ENCODE measurements at regions not wholly inside any gene's neighbourhood (a gene's known extent, or its start where the extent isn't known, plus 50 kb on each side); places are given as distances from the start of the nearest gene placed in this dataset.
"Not testable (repeated sequence)": the region's sequence is repeated elsewhere in the genome, so short reads cannot be mapped to it uniquely, and the experiment has no call there.

DNA sequence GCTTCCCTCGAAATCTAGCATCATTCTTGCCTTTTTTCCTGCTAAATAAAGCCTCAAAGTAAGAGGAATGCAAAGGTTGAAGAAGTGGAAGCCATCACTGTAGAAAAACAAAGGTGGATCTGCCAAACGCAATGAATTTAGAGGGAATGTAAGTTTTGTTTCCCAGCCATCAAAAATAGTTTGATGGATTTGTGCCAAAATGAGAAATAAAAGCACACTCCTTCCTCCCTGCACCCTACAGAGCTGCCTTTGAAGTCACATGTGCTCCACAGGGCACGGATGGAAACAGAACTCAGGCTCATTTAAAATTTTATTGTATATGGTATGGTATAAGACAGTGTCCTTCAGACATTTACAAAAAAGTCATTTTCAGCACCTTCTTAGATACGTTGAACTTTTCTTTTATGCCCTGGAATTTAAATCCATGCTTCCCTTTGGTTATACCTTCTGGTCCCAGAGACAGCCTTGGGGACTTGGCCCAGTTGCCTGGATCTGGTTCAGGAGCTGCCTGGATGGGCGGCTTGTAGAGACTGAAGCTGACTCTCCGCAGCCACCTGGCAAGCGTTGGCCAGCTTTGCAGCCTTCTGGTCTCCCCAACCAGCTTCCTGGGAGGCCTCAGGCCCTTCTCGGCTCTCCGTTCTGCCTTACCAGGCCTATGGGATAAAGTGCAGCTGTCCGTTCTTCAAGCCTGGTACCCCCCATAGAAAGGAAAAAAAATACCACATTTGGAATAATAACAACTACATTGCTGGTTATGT, 228.5 kb upstream of the NEBL start:
- no peak for DNase-seq

DNA sequence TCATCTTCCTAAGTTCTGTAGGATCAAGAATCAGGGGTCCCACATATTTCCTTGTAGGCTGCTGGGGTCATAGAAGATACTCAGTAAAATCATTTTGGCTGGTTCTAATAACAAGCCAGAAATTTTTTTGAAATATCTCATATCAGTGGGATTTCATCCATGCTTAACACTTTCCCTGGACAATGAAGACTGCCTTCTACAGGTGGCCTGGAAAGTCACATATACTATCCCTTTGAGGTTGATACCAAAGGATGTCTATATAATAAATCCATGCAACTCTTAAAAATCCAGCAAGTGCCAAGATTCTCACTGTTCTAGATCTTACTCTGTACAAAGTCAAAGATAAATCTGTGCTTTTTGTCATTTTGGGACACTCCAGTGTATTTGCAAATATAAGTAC, 225.8 kb upstream of the NEBL start:
- no peak for DNase-seq

GRCh38 chr10:21121822-21122221, 224.7 kb upstream of the NEBL start:
- DNase-seq, result not testable (repeated sequence)

GRCh38 chr10:21114683-21115082, 217.6 kb upstream of the NEBL start:
- DNase-seq, result no peak

- no peak for DNase-seq
Observed at GRCh38 chr10:21110358-21110757, 213.2 kb upstream of the NEBL start.

GRCh38 chr10:21106931-21107330, 209.8 kb upstream of the NEBL start:
- not testable (repeated sequence) for DNase-seq

DNA sequence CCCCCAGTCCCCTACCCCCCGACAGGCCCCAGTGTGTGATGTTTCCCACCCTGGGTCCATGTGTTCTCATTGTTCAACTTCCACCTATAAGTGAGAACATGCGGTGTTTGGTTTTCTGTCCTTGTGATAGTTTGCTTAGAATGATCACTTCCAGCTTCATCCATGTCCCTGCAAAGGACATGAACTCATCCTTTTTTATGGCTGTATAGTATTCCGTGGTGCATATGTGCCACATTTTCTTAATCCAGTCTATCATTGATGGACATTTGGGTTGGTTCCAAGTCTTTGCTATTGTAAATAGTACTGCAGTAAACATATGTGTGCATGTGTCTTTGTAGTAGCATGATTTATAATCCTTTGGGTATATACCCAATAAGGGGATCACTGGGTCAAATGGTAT, 208.2 kb upstream of the NEBL start:
- DNase-seq, result not testable (repeated sequence)

DNA sequence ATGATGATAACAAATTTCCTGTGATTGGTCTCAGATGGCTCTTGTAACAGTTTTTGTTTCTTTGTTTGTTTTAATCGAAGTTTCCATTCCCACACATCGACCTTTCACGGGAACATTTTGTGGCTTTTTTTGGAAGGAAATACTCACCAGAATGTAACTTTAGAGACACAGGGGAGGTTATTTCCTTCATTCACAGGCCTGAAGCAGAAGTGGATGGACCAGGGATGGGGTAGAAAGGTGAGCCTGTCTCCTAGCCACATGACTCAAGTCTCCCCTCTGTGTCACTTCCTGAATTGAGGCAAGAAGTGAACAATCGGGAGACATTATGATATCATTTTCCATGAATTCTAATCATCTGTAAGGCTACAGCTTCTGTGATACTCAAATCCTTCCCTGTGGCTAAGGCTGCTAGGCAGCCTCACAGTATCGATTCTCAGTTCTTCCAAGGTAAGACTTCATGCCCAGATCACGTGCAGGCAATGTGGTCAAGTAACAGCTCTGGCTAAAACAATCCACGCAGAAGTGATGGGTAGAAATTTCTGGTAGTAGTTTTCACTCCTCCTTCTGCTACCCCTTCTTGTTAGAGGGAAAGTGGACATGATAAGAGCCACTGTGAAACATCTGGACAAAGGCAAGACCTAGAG, 203.9 kb upstream of the NEBL start:
- no peak for DNase-seq

GRCh38 chr10:21100190-21100589, 203.1 kb upstream of the NEBL start:
- no peak for DNase-seq

DNA sequence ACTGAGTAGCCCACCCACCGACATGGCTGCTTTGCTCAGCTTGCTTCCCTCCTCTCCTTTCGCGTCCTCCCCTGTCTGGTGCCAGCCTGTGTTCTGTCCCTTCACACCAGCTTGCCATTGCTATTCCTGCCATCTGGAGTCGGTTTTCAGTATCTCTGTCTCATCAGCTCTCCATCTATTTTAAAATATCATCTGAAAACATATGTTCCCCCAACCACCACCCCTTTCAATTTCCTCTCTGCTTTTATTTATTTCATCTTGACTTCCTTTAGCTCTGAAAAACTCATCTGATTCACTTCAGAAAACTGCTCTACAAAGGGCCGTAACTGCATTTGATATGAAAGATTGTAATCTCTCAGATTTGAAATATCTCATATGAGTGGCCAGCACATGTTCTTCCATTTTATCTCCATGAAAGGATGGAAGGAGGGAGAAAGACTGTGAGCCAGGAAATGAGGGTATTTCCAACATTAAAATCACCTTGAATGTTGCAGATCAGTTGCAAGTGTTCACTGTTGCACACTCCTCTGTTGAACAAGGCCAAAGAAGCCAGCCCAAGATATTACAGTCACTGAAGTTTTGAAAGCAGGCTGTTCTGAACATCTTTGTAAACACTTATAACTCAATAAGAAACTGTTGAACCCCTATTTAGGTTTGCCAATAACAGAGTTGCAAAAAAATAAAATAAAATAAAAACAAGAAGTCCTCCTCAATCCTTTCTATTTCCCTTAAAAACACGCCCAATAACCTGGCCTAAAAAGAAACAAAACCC, 202.4 kb upstream of the NEBL start:
- DNase-seq, result no peak

DNA sequence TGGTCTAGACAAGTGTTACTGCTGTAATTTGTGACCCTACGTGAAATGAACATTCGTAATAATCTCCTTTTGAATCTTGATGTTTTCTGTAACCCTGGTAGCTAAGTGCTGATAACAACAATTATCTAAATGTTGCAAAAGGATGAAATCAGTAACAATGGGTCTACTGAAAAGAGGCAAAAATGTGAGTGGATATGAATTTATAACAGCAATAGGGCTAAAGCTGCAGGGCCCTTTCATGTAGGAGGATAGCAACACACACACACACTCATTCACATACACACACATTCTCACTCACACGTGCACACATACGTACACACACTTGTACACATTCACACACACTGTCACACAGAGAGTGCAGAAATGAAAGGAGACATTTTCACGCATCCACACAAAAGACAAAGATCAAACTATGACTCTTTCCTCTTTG, 200.8 kb upstream of the NEBL start:
- no peak for DNase-seq

GRCh38 chr10:21095494-21096055, 198.5 kb upstream of the NEBL start:
- DNase-seq, result no peak

GRCh38 chr10:21095073-21095472, 198.0 kb upstream of the NEBL start:
- no peak for DNase-seq

GRCh38 chr10:21092683-21093524, 195.8 kb upstream of the NEBL start:
- no peak for DNase-seq

DNA sequence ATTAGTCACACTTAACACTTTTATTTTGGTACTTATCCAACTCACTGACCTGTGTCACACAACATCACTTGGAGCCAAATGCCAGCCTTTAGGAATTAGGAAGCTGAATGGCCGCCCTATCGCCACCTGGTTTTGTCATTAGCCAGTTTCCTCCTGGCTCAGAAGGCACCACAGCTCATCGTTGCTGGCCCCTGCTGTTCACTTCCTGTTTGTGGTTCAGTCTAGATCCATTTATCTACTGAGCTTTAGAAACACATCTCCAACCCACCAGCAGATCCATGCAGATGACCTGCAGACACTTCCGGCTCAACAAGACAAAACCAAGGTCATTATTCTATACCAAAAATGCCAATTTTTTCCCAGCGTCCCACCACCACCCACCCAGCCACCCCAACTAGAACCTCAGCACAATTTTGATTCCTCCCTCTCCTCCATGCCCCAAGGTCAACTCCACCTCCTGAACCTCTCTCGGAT, 193.5 kb upstream of the NEBL start:
- DNase-seq, result no peak

DNA sequence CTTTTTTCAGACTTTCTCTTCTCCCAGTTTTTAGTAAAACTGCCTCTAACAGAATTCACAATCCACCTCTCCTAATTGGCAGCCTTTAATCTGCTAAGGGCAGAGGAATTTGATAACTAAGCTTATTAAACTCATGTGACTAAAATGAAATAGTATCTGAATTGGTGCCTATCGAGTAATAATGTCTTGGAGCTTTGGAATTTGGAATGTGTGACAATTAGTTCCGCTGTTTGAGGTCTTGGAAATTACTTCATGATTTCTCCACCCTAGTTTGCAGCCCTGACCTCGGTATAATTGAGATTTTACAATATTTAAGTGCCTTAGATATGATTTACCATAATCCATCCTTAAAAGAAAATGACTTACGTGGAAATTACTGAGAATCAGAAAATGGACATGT, 190.4 kb upstream of the NEBL start:
- no peak for DNase-seq

- no peak for DNase-seq
Observed at GRCh38 chr10:21084700-21085099, 187.6 kb upstream of the NEBL start.

DNA sequence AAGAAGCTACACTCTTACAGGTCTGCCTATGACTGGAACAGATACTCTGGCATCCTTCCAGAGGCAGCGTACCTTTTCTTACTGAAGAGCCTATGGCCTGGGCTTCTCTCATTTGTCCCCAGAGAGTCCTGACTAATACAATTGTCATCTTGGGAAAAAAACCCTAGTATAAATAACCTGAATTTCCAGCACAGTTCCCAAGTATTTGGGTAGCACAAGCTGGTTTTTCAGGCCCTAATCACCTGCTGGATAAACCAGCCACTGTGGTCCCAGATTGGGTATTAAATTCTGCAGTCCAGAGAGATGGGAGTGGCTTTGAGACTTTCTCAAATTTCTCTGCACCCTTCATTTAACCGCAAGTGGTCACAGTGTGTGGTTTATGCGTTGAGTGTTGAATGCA, 186.8 kb upstream of the NEBL start:
- no peak for DNase-seq

- no peak for DNase-seq
Observed at GRCh38 chr10:21082206-21082605, 185.1 kb upstream of the NEBL start.

DNA sequence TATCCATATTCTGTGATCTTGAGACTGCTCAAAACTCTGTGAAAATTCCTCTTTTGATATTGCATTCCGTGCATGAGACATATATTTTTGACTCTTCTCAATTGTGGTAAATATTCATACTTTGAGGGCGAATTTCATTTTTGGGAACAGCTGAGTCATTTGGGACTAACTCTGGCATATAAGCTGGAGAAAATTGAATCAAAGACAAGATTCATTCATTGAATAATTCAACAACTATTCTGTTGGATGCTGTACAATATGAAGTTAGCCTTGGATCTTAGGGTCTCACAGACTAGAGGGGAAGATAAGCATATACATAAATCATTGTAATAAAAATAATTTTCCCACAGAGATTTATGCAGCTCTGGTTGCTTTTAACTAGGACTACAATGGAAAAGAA, 183.2 kb upstream of the NEBL start:
- no peak for DNase-seq

DNA sequence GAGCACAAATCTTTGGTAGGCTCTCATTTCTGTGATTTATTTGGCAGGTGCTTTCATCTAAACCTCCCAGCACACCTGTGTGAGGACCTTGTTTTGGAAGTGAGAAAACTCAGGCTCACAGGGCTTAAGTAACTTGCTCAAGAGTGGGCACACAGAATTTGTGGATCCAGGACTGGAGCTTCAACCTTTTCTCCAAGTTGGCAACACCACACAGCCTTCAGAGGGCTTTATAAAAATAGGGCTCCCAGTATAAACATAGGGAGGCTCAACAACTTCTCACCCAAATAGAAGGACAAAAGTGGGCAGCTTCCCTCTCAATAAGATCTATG, 182.2 kb upstream of the NEBL start:
- DNase-seq, result no peak

Data from inflammatory macrophage treated with lipopolysaccharide for 4 hours (primary cell).